ENCODE measurements at regions not wholly inside any gene's neighbourhood (a gene's known extent, or its start where the extent isn't known, plus 50 kb on each side); places are given as distances from the start of the nearest gene placed in this dataset.

GRCh38 chr10:10394933-10395658, 622.6 kb upstream of the CELF2 start:
- TF ChIP-seq CEBPB (IDR thresholded peaks at IDR 0.05; ENCODE audit: low read depth, low read length): peak; percentile 97
- TF ChIP-seq FOS (IDR thresholded peaks at IDR 0.05; ENCODE audit: low read depth, low read length): no peak
- Histone ChIP-seq H3K4me1 (ENCODE audit: control insufficient read depth, insufficient read depth, low read length) (peaks cover 5% of the 10 kb centered on the region), H3K23ac (ENCODE audit: low read depth, low read length) (no peak overlapping the region), H3K14ac (replicated peaks; ENCODE audit: low read depth, low read length) (no peak overlapping the region), H3K9me3 (ENCODE audit: control insufficient read depth, insufficient read depth, low read length) (no peaks in the 10 kb centered on the region), H3K9ac (ENCODE audit: low read depth, low read length) (no peak overlapping the region), H3K56ac (ENCODE audit: extremely low read depth, insufficient read depth, low read length) (no peak overlapping the region), H2AK5ac (ENCODE audit: low read depth, low read length) (no peak overlapping the region), H2BK15ac (ENCODE audit: low read depth, low read length) (no peak overlapping the region), H2AFZ (replicated peaks; ENCODE audit: low read length, poor library complexity) (no peak overlapping the region), H3K79me1 (ENCODE audit: low read depth in 1 of 2, low read length in 2 of 2) (no peaks in the 10 kb centered on the region), H3K27ac (ENCODE audit: insufficient read depth, low read length) (peak overlapping the region; percentile 68; the same call in 1 of the 2 replicates), H4K20me1 (ENCODE audit: insufficient read depth, low read length) (no peaks in the 10 kb centered on the region), H4K91ac (ENCODE audit: insufficient read depth, low read depth, low read length) (no peak overlapping the region), H3K4ac (ENCODE audit: low read depth, low read length) (no peak overlapping the region), H3K4me2 (ENCODE audit: low read depth, low read length) (peak overlapping the region; percentile 66; the same call in 1 of the 2 replicates), H4K8ac (ENCODE audit: low read depth in 2 of 2, low read length in 2 of 2) (peak overlapping the region; percentile 32 to 41; a peak in 2 of 4 replicates), H2BK20ac (ENCODE audit: low read depth, low read length) (0 out of 2 replicates have a peak overlapping the region, but pooled peaks have one; percentile 46), H3K36me3 (ENCODE audit: control insufficient read depth, insufficient read depth, low read length) (no peaks in the 10 kb centered on the region), H2AK9ac (replicated peaks; ENCODE audit: low read depth, low read length, poor library complexity) (no peak overlapping the region), H4K5ac (ENCODE audit: low read depth, low read length) (no peak overlapping the region), H3K4me3 (ENCODE audit: insufficient read depth, low read depth, low read length) (no peak overlapping the region), H3K9me1 (ENCODE audit: insufficient read depth, low read length) (no peaks in the 10 kb centered on the region), H2BK120ac (ENCODE audit: low read depth, low read length) (peak overlapping the region; percentile 62), H3K18ac (ENCODE audit: low read depth, low read length) (peak overlapping the region; percentile 90), H3K27me3 (ENCODE audit: control insufficient read depth, insufficient read depth, low read length) (no peaks in the 10 kb centered on the region), H2BK5ac (ENCODE audit: low read depth, low read length, poor library complexity, severe bottlenecking) (peak overlapping the region; percentile 60)
- WGBS, 2 experiments (ENCODE audit: extremely low coverage in 2 of 2, insufficient read length in 1 of 2): no CpG with 5 or more reads among the region's 4 CpGs
- dilution Hi-C loops (cut with HindIII; ENCODE audit: low sequenced_read_pairs, unreplicated experiment): no loop called here
- DNase-seq: peak; percentile 67
- ChIA-PET POLR2A (ENCODE audit: unreplicated experiment) (interaction anchor here (0.7 kb wide), 1 partner anchor 27 kb away, joined by 3 read pairs; no protein-coding TSS in a partner anchor), CTCF (no interaction called here)
- ATAC-seq (ENCODE audit: low read depth): peak; percentile 82
- in situ Hi-C loops (cut with MboI; ENCODE audit: low sequenced_read_pairs): no loop called here
- intact Hi-C loops (cut with micrococcal nuclease): loop anchor here (10.0 kb wide), 1 partner anchor 790 kb away; no protein-coding TSS in a partner anchor
- BruUV-seq (replicated peaks): no TSS peak

All from IMR-90 (cell line).